NCI-H1436 (cell line): ENCODE measurements at regions not wholly inside any gene's neighbourhood (a gene's known extent, or its start where the extent isn't known, plus 50 kb on each side); places are given as distances from the start of the nearest gene placed in this dataset.
"Not testable (repeated sequence)": the region's sequence is repeated elsewhere in the genome, so short reads cannot be mapped to it uniquely, and the experiment has no call there.

Source experiments
- DNase-seq: peaks from one replicate; lab custom pipeline; 2025; lab: John Stamatoyannopoulos, UW

- no peak for DNase-seq
These were observed 549.4 kb upstream of the KLF4 start for GRCh38 chr9:108039012-108039411.

GRCh38 chr9:108035487-108035886, 545.9 kb upstream of the KLF4 start:
- DNase-seq: no peak

GRCh38 chr9:108033976-108034964, 544.7 kb upstream of the KLF4 start:
- DNase-seq: no peak

- DNase-seq: not testable (repeated sequence)
These were observed 542.5 kb upstream of the KLF4 start for GRCh38 chr9:108032079-108032478.

- not testable (repeated sequence) for DNase-seq
These were observed 541.7 kb upstream of the KLF4 start for GRCh38 chr9:108031221-108031620.

- DNase-seq: not testable (repeated sequence)
These were observed 537.1 kb upstream of the KLF4 start for GRCh38 chr9:108026718-108027117.

GRCh38 chr9:108024604-108025003, 535.0 kb upstream of the KLF4 start:
- DNase-seq: no peak

GRCh38 chr9:108022246-108022935, 532.8 kb upstream of the KLF4 start:
- no peak for DNase-seq

GRCh38 chr9:108021096-108021710, 531.6 kb upstream of the KLF4 start:
- DNase-seq: no peak

GRCh38 chr9:108019821-108020220, 530.3 kb upstream of the KLF4 start:
- DNase-seq: no peak

GRCh38 chr9:108017671-108018070, 528.1 kb upstream of the KLF4 start:
- DNase-seq: no peak

GRCh38 chr9:108016446-108016845, 526.9 kb upstream of the KLF4 start:
- DNase-seq: no peak

GRCh38 chr9:108015690-108016089, 526.1 kb upstream of the KLF4 start:
- no peak for DNase-seq

GRCh38 chr9:108014353-108014752, 524.8 kb upstream of the KLF4 start:
- no peak for DNase-seq

- DNase-seq: no peak
These were observed 523.5 kb upstream of the KLF4 start for GRCh38 chr9:108012886-108013665.

- DNase-seq: no peak
These were observed 522.8 kb upstream of the KLF4 start for GRCh38 chr9:108012405-108012804.

- DNase-seq: no peak
These were observed 514.0 kb upstream of the KLF4 start for GRCh38 chr9:108003526-108003925.

- no peak for DNase-seq
These were observed 512.9 kb upstream of the KLF4 start for GRCh38 chr9:108002371-108002956.

GRCh38 chr9:108001237-108001636, 511.7 kb upstream of the KLF4 start:
- DNase-seq: no peak

- DNase-seq: no peak
These were observed 510.3 kb upstream of the KLF4 start for GRCh38 chr9:107999890-108000289.

- DNase-seq: no peak
These were observed 509.4 kb upstream of the KLF4 start for GRCh38 chr9:107999011-107999410.
